ENCODE measurements at regions not wholly inside any gene's neighbourhood (a gene's known extent, or its start where the extent isn't known, plus 50 kb on each side); places are given as distances from the start of the nearest gene placed in this dataset.

- Histone ChIP-seq H3F3A (ENCODE audit: insufficient read depth, low read length) (no peaks in the 10 kb centered on the region), H3K4me3 (ENCODE audit: low read depth, low read length, poor library complexity, severe bottlenecking) (no peak overlapping the region), H3K9ac (ENCODE audit: low read length) (no peak overlapping the region), H2AFZ (ENCODE audit: low read length) (no peak overlapping the region), H3K4me1 (ENCODE audit: insufficient read depth, low read length, severe bottlenecking) (no peaks in the 10 kb centered on the region), H3K27ac (ENCODE audit: low read depth, low read length, poor library complexity, severe bottlenecking) (no peak overlapping the region), H3K9me3 (ENCODE audit: low read length) (no peaks in the 10 kb centered on the region), H3K4me2 (ENCODE audit: low read length) (no peak overlapping the region), H3K79me2 (ENCODE audit: insufficient read depth, low read length) (no peaks in the 10 kb centered on the region), H3K27me3 (ENCODE audit: insufficient read depth, low read length) (no peaks in the 10 kb centered on the region), H3K36me3 (ENCODE audit: insufficient read depth, low read length) (no peaks in the 10 kb centered on the region), H3K9me2 (ENCODE audit: low read depth, low read length) (no peaks in the 10 kb centered on the region), H4K20me1 (ENCODE audit: insufficient read depth, low read length) (no peaks in the 10 kb centered on the region)
- TF ChIP-seq CTCF (IDR thresholded peaks at IDR 0.05; ENCODE audit: low read length) (no peak), EZH2 (IDR thresholded peaks at IDR 0.05; ENCODE audit: borderline replicate concordance, low read length) (no peak)
These were observed 220.3 kb upstream of the SKOR2 start for GRCh38 chr18:47471784-47472183.

- TF ChIP-seq CTCF (IDR thresholded peaks at IDR 0.05; ENCODE audit: low read length) (no peak), EZH2 (IDR thresholded peaks at IDR 0.05; ENCODE audit: borderline replicate concordance, low read length) (no peak)
These were observed 219.5 kb upstream of the SKOR2 start for GRCh38 chr18:47470941-47471340.

GRCh38 chr18:47469576-47469975 is 218.1 kb upstream of the SKOR2 start:
- no peak overlapping the region for H3K9ac ChIP-seq (ENCODE audit: low read length)
- no peak overlapping the region for H3K27ac ChIP-seq (ENCODE audit: low read depth, low read length, poor library complexity, severe bottlenecking)
- no peaks in the 10 kb centered on the region for H3K36me3 ChIP-seq (ENCODE audit: insufficient read depth, low read length)
- H3K4me2 ChIP-seq (ENCODE audit: low read length), result no peak overlapping the region
- H3K4me1 ChIP-seq (ENCODE audit: insufficient read depth, low read length, severe bottlenecking), result no peaks in the 10 kb centered on the region
- H3K9me2 ChIP-seq (ENCODE audit: low read depth, low read length), result no peaks in the 10 kb centered on the region
- no peaks in the 10 kb centered on the region for H3F3A ChIP-seq (ENCODE audit: insufficient read depth, low read length)
- no peak overlapping the region for H2AFZ ChIP-seq (ENCODE audit: low read length)
- no peaks in the 10 kb centered on the region for H3K27me3 ChIP-seq (ENCODE audit: insufficient read depth, low read length)
- H3K4me3 ChIP-seq (ENCODE audit: low read depth, low read length, poor library complexity, severe bottlenecking), result no peak overlapping the region
- H3K9me3 ChIP-seq (ENCODE audit: low read length), result no peaks in the 10 kb centered on the region
- H3K79me2 ChIP-seq (ENCODE audit: insufficient read depth, low read length), result no peaks in the 10 kb centered on the region
- TF ChIP-seq CTCF (IDR thresholded peaks at IDR 0.05; ENCODE audit: low read length) (no peak), EZH2 (IDR thresholded peaks at IDR 0.05; ENCODE audit: borderline replicate concordance, low read length) (no peak)
- no peaks in the 10 kb centered on the region for H4K20me1 ChIP-seq (ENCODE audit: insufficient read depth, low read length)

More at GRCh38 chr18:47470941-47471340, 219.5 kb upstream of the SKOR2 start:
- Histone ChIP-seq H2AFZ (ENCODE audit: low read length) (no peak overlapping the region), H3K9me3 (ENCODE audit: low read length) (no peaks in the 10 kb centered on the region), H3K9me2 (ENCODE audit: low read depth, low read length) (no peaks in the 10 kb centered on the region), H3K79me2 (ENCODE audit: insufficient read depth, low read length) (no peaks in the 10 kb centered on the region), H3K4me2 (ENCODE audit: low read length) (no peak overlapping the region), H3K4me3 (ENCODE audit: low read depth, low read length, poor library complexity, severe bottlenecking) (no peak overlapping the region), H3K27me3 (ENCODE audit: insufficient read depth, low read length) (no peaks in the 10 kb centered on the region), H3K4me1 (ENCODE audit: insufficient read depth, low read length, severe bottlenecking) (no peaks in the 10 kb centered on the region), H3F3A (ENCODE audit: insufficient read depth, low read length) (no peaks in the 10 kb centered on the region), H3K27ac (ENCODE audit: low read depth, low read length, poor library complexity, severe bottlenecking) (no peak overlapping the region), H3K9ac (ENCODE audit: low read length) (no peak overlapping the region), H3K36me3 (ENCODE audit: insufficient read depth, low read length) (no peaks in the 10 kb centered on the region), H4K20me1 (ENCODE audit: insufficient read depth, low read length) (no peaks in the 10 kb centered on the region)

All from OCI-LY1 (cell line).